ENCODE measurements at regions not wholly inside any gene's neighbourhood (a gene's known extent, or its start where the extent isn't known, plus 50 kb on each side); places are given as distances from the start of the nearest gene placed in this dataset.

DNA sequence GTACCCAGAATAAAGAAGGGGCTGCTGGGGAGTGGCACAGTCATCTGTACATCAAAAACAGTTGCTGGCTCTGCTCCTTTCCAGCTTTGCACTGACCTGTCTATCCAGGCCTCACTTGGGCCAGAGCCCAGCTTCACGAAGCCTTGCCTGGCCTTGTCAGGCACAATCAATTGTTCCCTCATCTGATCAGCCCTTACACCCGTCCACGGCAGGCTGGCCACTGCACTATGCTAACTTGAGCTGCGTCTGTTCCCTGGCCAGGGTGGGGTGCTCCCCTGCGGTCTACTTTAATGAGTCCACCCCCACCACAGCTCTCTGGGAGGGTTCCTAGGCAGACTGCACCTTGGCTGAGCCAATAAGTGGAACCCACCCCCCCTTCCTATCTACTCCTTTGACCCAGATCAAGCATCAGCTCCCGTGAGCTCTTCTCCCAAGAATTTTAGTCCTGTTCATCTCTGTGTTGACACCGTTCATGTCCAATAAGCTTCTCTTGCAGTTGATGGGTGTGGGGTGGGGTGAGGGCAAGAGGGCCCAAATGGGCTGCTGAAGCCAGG, 74.3 kb upstream of the MLN start:
- TF ChIP-seq CTCF (IDR thresholded peaks at IDR 0.05) (no peak), POLR2A (IDR thresholded peaks at IDR 0.05) (no peak)

Measured in adrenal gland (tissue), 5 donors.